ENCODE measurements at regions not wholly inside any gene's neighbourhood (a gene's known extent, or its start where the extent isn't known, plus 50 kb on each side); places are given as distances from the start of the nearest gene placed in this dataset.
A peak's percentile ranks its signal among the peaks of the same experiment; 100 is the strongest.

DNA sequence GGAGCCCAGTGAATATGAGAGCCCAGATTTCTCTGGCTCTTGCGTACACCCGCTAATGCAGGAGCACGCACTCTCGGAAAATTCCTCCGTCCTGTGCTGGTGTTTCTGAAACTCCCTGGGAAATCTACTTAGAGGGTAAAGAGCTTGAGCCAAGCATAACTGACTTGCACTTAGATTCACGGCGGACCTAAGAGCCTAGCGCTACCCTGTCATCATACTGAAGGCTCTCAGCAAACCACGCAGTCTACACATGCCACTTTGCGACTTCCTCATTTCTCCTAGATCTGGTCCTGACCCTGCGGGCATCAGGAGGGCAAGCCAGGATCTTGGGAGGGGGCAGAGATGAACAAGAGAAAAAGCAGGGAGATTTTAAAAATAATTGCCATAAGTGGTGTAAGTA, 324.7 kb downstream of the CD83 start:
- ChIA-PET CTCF (no interaction called here), POLR2A (no interaction called here)
- Histone ChIP-seq H3K4me1 (ENCODE audit: control extremely low read depth in 1 of 4, control insufficient read depth in 4 of 4, insufficient read depth in 4 of 4, low read length in 3 of 4) (peaks cover 4 to 25% (median 9%) of the 10 kb centered on the region in 4 experiments), H3K27ac (ENCODE audit: insufficient read depth in 1 of 2, low read depth in 1 of 2, low read length in 2 of 2, poor library complexity in 1 of 2, severe bottlenecking in 2 of 2) (no peak overlapping the region), H3K4me3 (ENCODE audit: control insufficient read depth in 1 of 7, extremely low read depth in 1 of 7, insufficient read depth in 4 of 7, low read depth in 2 of 7, low read length in 6 of 7) (no peak overlapping the region), H3K27me3 (replicated peaks in 2 of 5; ENCODE audit: control insufficient read depth in 4 of 5, insufficient read depth in 5 of 5, low read length in 4 of 5) (no peaks in the 10 kb centered on the region), H3K36me3 (ENCODE audit: control insufficient read depth in 4 of 4, insufficient read depth in 4 of 4, low read length in 3 of 4) (no peaks in the 10 kb centered on the region), H3K9me3 (ENCODE audit: control extremely low read depth in 1 of 5, control insufficient read depth in 4 of 5, insufficient read depth in 2 of 5, low read depth in 1 of 5, low read length in 4 of 5) (no peaks in the 10 kb centered on the region)
- DNase-seq, result peak; percentile 48 to 88 (median 83)
- WGBS (ENCODE audit: insufficient coverage), result 52% methylated on average over 8 of the region's 11 CpGs

- no peak overlapping the region for H3K27ac ChIP-seq (ENCODE audit: insufficient read depth in 1 of 2, low read depth in 1 of 2, low read length in 2 of 2, poor library complexity in 1 of 2, severe bottlenecking in 2 of 2)
- peaks cover 4 to 25% (median 9%) of the 10 kb centered on the region in 4 experiments for H3K4me1 ChIP-seq (ENCODE audit: control extremely low read depth in 1 of 4, control insufficient read depth in 4 of 4, insufficient read depth in 4 of 4, low read length in 3 of 4)
- ChIA-PET POLR2A (no interaction called here), CTCF (interaction anchor here (0.5 kb wide), 1 partner anchor 836 kb away, joined by 3 read pairs; no protein-coding TSS in a partner anchor)
- peak overlapping the region in 1 of 7 experiments; percentile 20 for H3K4me3 ChIP-seq (ENCODE audit: control insufficient read depth in 1 of 7, extremely low read depth in 1 of 7, insufficient read depth in 4 of 7, low read depth in 2 of 7, low read length in 6 of 7)
- peaks cover 0 to 8% (median 4%) of the 10 kb centered on the region in 5 experiments for H3K9me3 ChIP-seq (ENCODE audit: control extremely low read depth in 1 of 5, control insufficient read depth in 4 of 5, insufficient read depth in 2 of 5, low read depth in 1 of 5, low read length in 4 of 5)
- no peaks in the 10 kb centered on the region for H3K27me3 ChIP-seq (replicated peaks in 2 of 5; ENCODE audit: control insufficient read depth in 4 of 5, insufficient read depth in 5 of 5, low read length in 4 of 5)
- H3K36me3 ChIP-seq (ENCODE audit: control insufficient read depth in 4 of 4, insufficient read depth in 4 of 4, low read length in 3 of 4), result no peaks in the 10 kb centered on the region
- 71% methylated on average over 2 of the region's 4 CpGs for WGBS (ENCODE audit: insufficient coverage)
- no peak for DNase-seq
These were observed 326.2 kb downstream of the CD83 start for GRCh38 chr6:14443629-14444268.

GRCh38 chr6:14444295-14444972, 326.9 kb downstream of the CD83 start:
- ChIA-PET CTCF (interaction anchor here (0.5 kb wide), 1 partner anchor 836 kb away, joined by 3 read pairs; no protein-coding TSS in a partner anchor), POLR2A (no interaction called here)
- no peak for DNase-seq
- H3K27ac ChIP-seq (ENCODE audit: insufficient read depth in 1 of 2, low read depth in 1 of 2, low read length in 2 of 2, poor library complexity in 1 of 2, severe bottlenecking in 2 of 2), result no peak overlapping the region
- no peaks in the 10 kb centered on the region for H3K27me3 ChIP-seq (replicated peaks in 2 of 5; ENCODE audit: control insufficient read depth in 4 of 5, insufficient read depth in 5 of 5, low read length in 4 of 5)
- H3K36me3 ChIP-seq (ENCODE audit: control insufficient read depth in 4 of 4, insufficient read depth in 4 of 4, low read length in 3 of 4), result no peaks in the 10 kb centered on the region
- WGBS (ENCODE audit: insufficient coverage), result 41% methylated on average over 3 of the region's 3 CpGs
- H3K4me1 ChIP-seq (ENCODE audit: control extremely low read depth in 1 of 4, control insufficient read depth in 4 of 4, insufficient read depth in 4 of 4, low read length in 3 of 4), result peaks cover 4 to 27% (median 13%) of the 10 kb centered on the region in 4 experiments
- peaks cover 0 to 8% (median 4%) of the 10 kb centered on the region in 5 experiments for H3K9me3 ChIP-seq (ENCODE audit: control extremely low read depth in 1 of 5, control insufficient read depth in 4 of 5, insufficient read depth in 2 of 5, low read depth in 1 of 5, low read length in 4 of 5)
- H3K4me3 ChIP-seq (ENCODE audit: control insufficient read depth in 1 of 7, extremely low read depth in 1 of 7, insufficient read depth in 4 of 7, low read depth in 2 of 7, low read length in 6 of 7), result no peak overlapping the region

DNA sequence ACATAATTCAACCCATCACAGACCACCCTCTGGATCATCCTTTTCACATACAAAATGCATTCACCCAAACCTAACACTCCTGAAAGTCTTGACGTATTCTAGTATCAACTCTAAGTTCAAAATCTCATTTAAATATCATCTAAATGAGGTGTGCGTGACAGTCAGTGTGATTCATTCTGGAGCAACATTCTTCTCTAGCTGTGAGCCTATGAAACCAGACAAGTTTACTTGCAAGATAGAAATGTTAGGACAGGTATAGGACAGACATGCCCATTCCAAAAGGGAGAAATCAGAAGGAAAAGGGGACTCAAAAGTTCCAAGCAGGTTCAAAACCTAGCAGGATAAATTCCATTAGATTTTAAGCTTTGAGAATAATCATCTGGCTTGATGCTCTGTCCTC, 329.7 kb downstream of the CD83 start:
- 100% methylated on average over 1 of the region's 2 CpGs for WGBS (ENCODE audit: insufficient coverage)
- CTCF ChIA-PET, result interaction anchor here (1.2 kb wide), 1 partner anchor 57 kb away, joined by 3 read pairs; no protein-coding TSS in a partner anchor
- Histone ChIP-seq H3K27ac (ENCODE audit: insufficient read depth in 1 of 2, low read depth in 1 of 2, low read length in 2 of 2, poor library complexity in 1 of 2, severe bottlenecking in 2 of 2) (no peak overlapping the region), H3K4me1 (ENCODE audit: control extremely low read depth in 1 of 4, control insufficient read depth in 4 of 4, insufficient read depth in 4 of 4, low read length in 3 of 4) (peaks cover 14 to 49% (median 27%) of the 10 kb centered on the region in 4 experiments), H3K27me3 (replicated peaks in 2 of 5; ENCODE audit: control insufficient read depth in 4 of 5, insufficient read depth in 5 of 5, low read length in 4 of 5) (peaks cover 0 to 3% (median 0%) of the 10 kb centered on the region in 5 experiments), H3K36me3 (ENCODE audit: control insufficient read depth in 4 of 4, insufficient read depth in 4 of 4, low read length in 3 of 4) (no peaks in the 10 kb centered on the region), H3K4me3 (ENCODE audit: control insufficient read depth in 1 of 7, extremely low read depth in 1 of 7, insufficient read depth in 4 of 7, low read depth in 2 of 7, low read length in 6 of 7) (no peak overlapping the region), H3K9me3 (ENCODE audit: control extremely low read depth in 1 of 5, control insufficient read depth in 4 of 5, insufficient read depth in 2 of 5, low read depth in 1 of 5, low read length in 4 of 5) (peaks cover 0 to 8% (median 4%) of the 10 kb centered on the region in 5 experiments)
- POLR2A ChIA-PET, result no interaction called here
- no peak for DNase-seq

- peaks cover 0 to 8% (median 4%) of the 10 kb centered on the region in 5 experiments for H3K9me3 ChIP-seq (ENCODE audit: control extremely low read depth in 1 of 5, control insufficient read depth in 4 of 5, insufficient read depth in 2 of 5, low read depth in 1 of 5, low read length in 4 of 5)
- POLR2A ChIA-PET, result interaction anchor here (1.1 kb wide), 1 partner anchor 29 kb away, joined by 4 read pairs; no protein-coding TSS in a partner anchor
These were observed 330.7 kb downstream of the CD83 start for GRCh38 chr6:14448246-14448645.

GRCh38 chr6:14450133-14450504, 332.5 kb downstream of the CD83 start:
- ChIA-PET POLR2A (interaction anchor here (0.6 kb wide), 1 partner anchor 78 kb away, joined by 3 read pairs; no protein-coding TSS in a partner anchor), CTCF (interaction anchor here (0.6 to 1.5 kb wide), 3 partner anchors 12 to 256 kb away, joined by 3 to 4 read pairs (median 3); no protein-coding TSS in a partner anchor)
- no peak for DNase-seq
- H3K4me1 ChIP-seq (ENCODE audit: control extremely low read depth in 1 of 4, control insufficient read depth in 4 of 4, insufficient read depth in 4 of 4, low read length in 3 of 4), result peaks cover 20 to 60% (median 48%) of the 10 kb centered on the region in 4 experiments
- H3K9me3 ChIP-seq (ENCODE audit: control extremely low read depth in 1 of 5, control insufficient read depth in 4 of 5, insufficient read depth in 2 of 5, low read depth in 1 of 5, low read length in 4 of 5), result peaks cover 0 to 8% (median 4%) of the 10 kb centered on the region in 5 experiments
- peaks cover 0 to 3% (median 0%) of the 10 kb centered on the region in 5 experiments for H3K27me3 ChIP-seq (replicated peaks in 2 of 5; ENCODE audit: control insufficient read depth in 4 of 5, insufficient read depth in 5 of 5, low read length in 4 of 5)
- H3K27ac ChIP-seq (ENCODE audit: insufficient read depth in 1 of 2, low read depth in 1 of 2, low read length in 2 of 2, poor library complexity in 1 of 2, severe bottlenecking in 2 of 2), result no peak overlapping the region
- no peaks in the 10 kb centered on the region for H3K36me3 ChIP-seq (ENCODE audit: control insufficient read depth in 4 of 4, insufficient read depth in 4 of 4, low read length in 3 of 4)
- WGBS (ENCODE audit: insufficient coverage), result 97% methylated on average over 11 of the region's 12 CpGs
- no peak overlapping the region for H3K4me3 ChIP-seq (ENCODE audit: control insufficient read depth in 1 of 7, extremely low read depth in 1 of 7, insufficient read depth in 4 of 7, low read depth in 2 of 7, low read length in 6 of 7)

More at GRCh38 chr6:14448246-14448645, 330.7 kb downstream of the CD83 start:
- DNase-seq, result no peak
- WGBS (ENCODE audit: insufficient coverage), result no CpG with 5 or more reads among the region's 1 CpG
- Histone ChIP-seq H3K4me3 (ENCODE audit: control insufficient read depth in 1 of 7, extremely low read depth in 1 of 7, insufficient read depth in 4 of 7, low read depth in 2 of 7, low read length in 6 of 7) (peak overlapping the region in 1 of 7 experiments; percentile 16), H3K27ac (ENCODE audit: insufficient read depth in 1 of 2, low read depth in 1 of 2, low read length in 2 of 2, poor library complexity in 1 of 2, severe bottlenecking in 2 of 2) (no peak overlapping the region), H3K27me3 (replicated peaks in 2 of 5; ENCODE audit: control insufficient read depth in 4 of 5, insufficient read depth in 5 of 5, low read length in 4 of 5) (peaks cover 0 to 3% (median 0%) of the 10 kb centered on the region in 5 experiments), H3K36me3 (ENCODE audit: control insufficient read depth in 4 of 4, insufficient read depth in 4 of 4, low read length in 3 of 4) (no peaks in the 10 kb centered on the region), H3K4me1 (ENCODE audit: control extremely low read depth in 1 of 4, control insufficient read depth in 4 of 4, insufficient read depth in 4 of 4, low read length in 3 of 4) (peaks cover 14 to 57% (median 34%) of the 10 kb centered on the region in 4 experiments)
- CTCF ChIA-PET, result interaction anchor here (1.0 kb wide), 1 partner anchor 11 kb away, joined by 3 read pairs; no protein-coding TSS in a partner anchor

Data from common myeloid progenitor, CD34-positive (primary cell).